ENCODE measurements at regions not wholly inside any gene's neighbourhood (a gene's known extent, or its start where the extent isn't known, plus 50 kb on each side); places are given as distances from the start of the nearest gene placed in this dataset.

DNA sequence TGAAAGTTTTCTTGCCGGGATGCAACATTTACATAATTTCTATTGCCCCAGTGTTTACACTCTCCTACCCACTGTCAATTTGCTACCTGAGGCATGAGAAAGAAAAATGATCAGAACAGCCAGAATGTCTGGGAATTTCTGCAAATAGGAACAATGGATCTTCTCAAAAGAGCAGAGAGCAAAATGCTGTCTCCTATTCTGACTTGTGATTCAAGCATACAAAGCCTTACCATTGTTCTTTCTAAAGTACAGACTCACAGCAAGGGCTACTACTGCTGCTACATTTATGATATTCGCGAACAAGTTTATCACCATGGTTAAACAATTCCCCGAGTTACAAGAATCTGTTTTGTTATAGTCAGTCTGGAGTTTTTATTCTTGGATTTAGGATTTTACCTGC is 329.9 kb upstream of the CELF2 start:
- no peak for TF ChIP-seq POLR2AphosphoS5 (IDR thresholded peaks at IDR 0.05; ENCODE audit: low read depth)
- TF ChIP-seq, protein P1, sequence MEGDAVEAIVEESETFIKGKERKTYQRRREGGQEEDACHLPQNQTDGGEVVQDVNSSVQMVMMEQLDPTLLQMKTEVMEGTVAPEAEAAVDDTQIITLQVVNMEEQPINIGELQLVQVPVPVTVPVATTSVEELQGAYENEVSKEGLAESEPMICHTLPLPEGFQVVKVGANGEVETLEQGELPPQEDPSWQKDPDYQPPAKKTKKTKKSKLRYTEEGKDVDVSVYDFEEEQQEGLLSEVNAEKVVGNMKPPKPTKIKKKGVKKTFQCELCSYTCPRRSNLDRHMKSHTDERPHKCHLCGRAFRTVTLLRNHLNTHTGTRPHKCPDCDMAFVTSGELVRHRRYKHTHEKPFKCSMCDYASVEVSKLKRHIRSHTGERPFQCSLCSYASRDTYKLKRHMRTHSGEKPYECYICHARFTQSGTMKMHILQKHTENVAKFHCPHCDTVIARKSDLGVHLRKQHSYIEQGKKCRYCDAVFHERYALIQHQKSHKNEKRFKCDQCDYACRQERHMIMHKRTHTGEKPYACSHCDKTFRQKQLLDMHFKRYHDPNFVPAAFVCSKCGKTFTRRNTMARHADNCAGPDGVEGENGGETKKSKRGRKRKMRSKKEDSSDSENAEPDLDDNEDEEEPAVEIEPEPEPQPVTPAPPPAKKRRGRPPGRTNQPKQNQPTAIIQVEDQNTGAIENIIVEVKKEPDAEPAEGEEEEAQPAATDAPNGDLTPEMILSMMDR (IDR thresholded peaks at IDR 0.05; ENCODE audit: insufficient read depth, low read length), result no peak
- TF ChIP-seq, protein P2, sequence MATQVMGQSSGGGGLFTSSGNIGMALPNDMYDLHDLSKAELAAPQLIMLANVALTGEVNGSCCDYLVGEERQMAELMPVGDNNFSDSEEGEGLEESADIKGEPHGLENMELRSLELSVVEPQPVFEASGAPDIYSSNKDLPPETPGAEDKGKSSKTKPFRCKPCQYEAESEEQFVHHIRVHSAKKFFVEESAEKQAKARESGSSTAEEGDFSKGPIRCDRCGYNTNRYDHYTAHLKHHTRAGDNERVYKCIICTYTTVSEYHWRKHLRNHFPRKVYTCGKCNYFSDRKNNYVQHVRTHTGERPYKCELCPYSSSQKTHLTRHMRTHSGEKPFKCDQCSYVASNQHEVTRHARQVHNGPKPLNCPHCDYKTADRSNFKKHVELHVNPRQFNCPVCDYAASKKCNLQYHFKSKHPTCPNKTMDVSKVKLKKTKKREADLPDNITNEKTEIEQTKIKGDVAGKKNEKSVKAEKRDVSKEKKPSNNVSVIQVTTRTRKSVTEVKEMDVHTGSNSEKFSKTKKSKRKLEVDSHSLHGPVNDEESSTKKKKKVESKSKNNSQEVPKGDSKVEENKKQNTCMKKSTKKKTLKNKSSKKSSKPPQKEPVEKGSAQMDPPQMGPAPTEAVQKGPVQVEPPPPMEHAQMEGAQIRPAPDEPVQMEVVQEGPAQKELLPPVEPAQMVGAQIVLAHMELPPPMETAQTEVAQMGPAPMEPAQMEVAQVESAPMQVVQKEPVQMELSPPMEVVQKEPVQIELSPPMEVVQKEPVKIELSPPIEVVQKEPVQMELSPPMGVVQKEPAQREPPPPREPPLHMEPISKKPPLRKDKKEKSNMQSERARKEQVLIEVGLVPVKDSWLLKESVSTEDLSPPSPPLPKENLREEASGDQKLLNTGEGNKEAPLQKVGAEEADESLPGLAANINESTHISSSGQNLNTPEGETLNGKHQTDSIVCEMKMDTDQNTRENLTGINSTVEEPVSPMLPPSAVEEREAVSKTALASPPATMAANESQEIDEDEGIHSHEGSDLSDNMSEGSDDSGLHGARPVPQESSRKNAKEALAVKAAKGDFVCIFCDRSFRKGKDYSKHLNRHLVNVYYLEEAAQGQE (IDR thresholded peaks at IDR 0.05; ENCODE audit: insufficient replicate concordance, low read depth), result no peak

All from HL-60 (cell line).